ENCODE measurements at regions not wholly inside any gene's neighbourhood (a gene's known extent, or its start where the extent isn't known, plus 50 kb on each side); places are given as distances from the start of the nearest gene placed in this dataset.
"Not testable (repeated sequence)": the region's sequence is repeated elsewhere in the genome, so short reads cannot be mapped to it uniquely, and the experiment has no call there.

GRCh38 chr2:224114428-224114827 lies 75.3 kb upstream of the SERPINE2 start:
- DNase-seq (ENCODE audit: low read depth in 2 of 2) = no peak
- H4K20me1 ChIP-seq (ENCODE audit: control insufficient read depth, extremely low read depth, insufficient read depth, low read length) = no peaks in the 10 kb centered on the region
- no peaks in the 10 kb centered on the region for H3K27me3 ChIP-seq (ENCODE audit: control insufficient read depth, insufficient read depth, low read length)
- peaks cover 7% of the 10 kb centered on the region for H3K4me1 ChIP-seq (ENCODE audit: control insufficient read depth, extremely low read depth, insufficient read depth, low read length)
- no peaks in the 10 kb centered on the region for H3K36me3 ChIP-seq (ENCODE audit: control insufficient read depth, insufficient read depth, low read length)
- no peak overlapping the region for H2AFZ ChIP-seq (ENCODE audit: low read length)
- H3K27ac ChIP-seq (ENCODE audit: insufficient read depth, low read length) = no peak overlapping the region
- H3K9me3 ChIP-seq (ENCODE audit: control insufficient read depth, insufficient read depth, low read depth, low read length) = no peaks in the 10 kb centered on the region
- no peak overlapping the region for H3K4me3 ChIP-seq (replicated peaks in 1 of 4; ENCODE audit: control extremely low read depth in 1 of 4, insufficient read depth in 1 of 4, low read depth in 3 of 4, low read length in 4 of 4)
- H3K9ac ChIP-seq (ENCODE audit: insufficient read depth, low read length) = no peak overlapping the region
- TF ChIP-seq CTCF (conservative IDR thresholded peaks at IDR 0.05 in 1 of 2, IDR thresholded peaks at IDR 0.05 in 1 of 2; ENCODE audit: low read depth in 1 of 2, low read length in 2 of 2) = no peak
- no peak for TF ChIP-seq EZH2 (IDR thresholded peaks at IDR 0.05; ENCODE audit: low read length, missing control alignments)
- no peak overlapping the region for H3K4me2 ChIP-seq (ENCODE audit: extremely low read depth, insufficient read depth, low read length)
- H3K79me2 ChIP-seq (ENCODE audit: control insufficient read depth, insufficient read depth, low read length) = no peaks in the 10 kb centered on the region

GRCh38 chr2:224113930-224114329 lies 74.8 kb upstream of the SERPINE2 start:
- H3K79me2 ChIP-seq (ENCODE audit: control insufficient read depth, insufficient read depth, low read length); H3K4me3 ChIP-seq (replicated peaks in 1 of 4; ENCODE audit: control extremely low read depth in 1 of 4, insufficient read depth in 1 of 4, low read depth in 3 of 4, low read length in 4 of 4); H3K27me3 ChIP-seq (ENCODE audit: control insufficient read depth, insufficient read depth, low read length); H4K20me1 ChIP-seq (ENCODE audit: control insufficient read depth, extremely low read depth, insufficient read depth, low read length); H3K4me1 ChIP-seq (ENCODE audit: control insufficient read depth, extremely low read depth, insufficient read depth, low read length); H3K9me3 ChIP-seq (ENCODE audit: control insufficient read depth, insufficient read depth, low read depth, low read length); H3K27ac ChIP-seq (ENCODE audit: insufficient read depth, low read length); H3K4me2 ChIP-seq (ENCODE audit: extremely low read depth, insufficient read depth, low read length); H2AFZ ChIP-seq (ENCODE audit: low read length); DNase-seq (ENCODE audit: low read depth in 2 of 2); H3K36me3 ChIP-seq (ENCODE audit: control insufficient read depth, insufficient read depth, low read length); H3K9ac ChIP-seq (ENCODE audit: insufficient read depth, low read length): not testable (repeated sequence)

- Histone ChIP-seq H4K20me1 (ENCODE audit: control insufficient read depth, extremely low read depth, insufficient read depth, low read length) (no peaks in the 10 kb centered on the region), H3K9ac (ENCODE audit: insufficient read depth, low read length) (no peak overlapping the region), H3K36me3 (ENCODE audit: control insufficient read depth, insufficient read depth, low read length) (no peaks in the 10 kb centered on the region), H2AFZ (ENCODE audit: low read length) (no peak overlapping the region), H3K27me3 (ENCODE audit: control insufficient read depth, insufficient read depth, low read length) (no peaks in the 10 kb centered on the region), H3K27ac (ENCODE audit: insufficient read depth, low read length) (peak overlapping the region; percentile 9), H3K4me1 (ENCODE audit: control insufficient read depth, extremely low read depth, insufficient read depth, low read length) (peaks cover 7% of the 10 kb centered on the region), H3K4me3 (replicated peaks in 1 of 4; ENCODE audit: control extremely low read depth in 1 of 4, insufficient read depth in 1 of 4, low read depth in 3 of 4, low read length in 4 of 4) (no peak overlapping the region), H3K4me2 (ENCODE audit: extremely low read depth, insufficient read depth, low read length) (no peak overlapping the region), H3K9me3 (ENCODE audit: control insufficient read depth, insufficient read depth, low read depth, low read length) (no peaks in the 10 kb centered on the region), H3K79me2 (ENCODE audit: control insufficient read depth, insufficient read depth, low read length) (no peaks in the 10 kb centered on the region)
- TF ChIP-seq EZH2 (IDR thresholded peaks at IDR 0.05; ENCODE audit: low read length, missing control alignments) (no peak), CTCF (conservative IDR thresholded peaks at IDR 0.05 in 1 of 2, IDR thresholded peaks at IDR 0.05 in 1 of 2; ENCODE audit: low read depth in 1 of 2, low read length in 2 of 2) (no peak)
- DNase-seq (ENCODE audit: low read depth in 2 of 2) = peak in 1 of 2 donors; percentile 44
These were observed 72.5 kb upstream of the SERPINE2 start for GRCh38 chr2:224111576-224111975.

Measured in fibroblast of lung (primary cell).